GM12864 (cell line): ENCODE measurements at regions not wholly inside any gene's neighbourhood (a gene's known extent, or its start where the extent isn't known, plus 50 kb on each side); places are given as distances from the start of the nearest gene placed in this dataset.

ENCODE experiments used
- DNase-seq: peaks from one replicate; pipeline ENCODE4 v3.0.0-alpha.2; 2011; ENCODE audit warnings: low read depth
- H3K4me3 ChIP-seq: 2 replicates; pipeline ENCODE4 v1.5.1; 2011; ENCODE audit warnings: mild to moderate bottlenecking, low read depth, low read length, control low read depth
- TF ChIP-seq, protein P1 (sequence below): IDR thresholded peaks from 2 replicates; pipeline ENCODE4 v1.5.1; 2011; ENCODE audit warnings: low read depth, mild to moderate bottlenecking, moderate library complexity, low read length, control low read depth, inconsistent platforms; ENCODE audit errors: missing control alignments

DNA sequence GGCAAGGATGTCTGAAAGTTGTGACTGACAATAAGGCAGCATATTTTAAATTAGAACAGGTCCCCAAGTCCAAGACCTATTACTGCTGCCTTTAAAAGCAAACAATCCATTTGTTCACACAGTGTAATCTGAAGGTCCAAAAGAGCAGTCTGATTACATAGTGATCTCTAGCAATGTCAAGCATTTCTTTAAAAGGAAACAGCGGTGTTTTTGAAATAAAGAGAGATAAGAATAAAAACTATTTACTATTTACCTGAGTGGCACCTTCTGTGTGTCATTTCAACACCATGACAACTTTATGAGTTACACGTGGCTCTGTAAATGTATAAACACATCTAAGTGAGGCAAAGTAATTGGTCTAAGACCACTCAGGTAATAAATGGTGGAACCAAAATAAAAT lies 1009.9 kb upstream of the CNTNAP5 start:
- TF ChIP-seq, protein P1, sequence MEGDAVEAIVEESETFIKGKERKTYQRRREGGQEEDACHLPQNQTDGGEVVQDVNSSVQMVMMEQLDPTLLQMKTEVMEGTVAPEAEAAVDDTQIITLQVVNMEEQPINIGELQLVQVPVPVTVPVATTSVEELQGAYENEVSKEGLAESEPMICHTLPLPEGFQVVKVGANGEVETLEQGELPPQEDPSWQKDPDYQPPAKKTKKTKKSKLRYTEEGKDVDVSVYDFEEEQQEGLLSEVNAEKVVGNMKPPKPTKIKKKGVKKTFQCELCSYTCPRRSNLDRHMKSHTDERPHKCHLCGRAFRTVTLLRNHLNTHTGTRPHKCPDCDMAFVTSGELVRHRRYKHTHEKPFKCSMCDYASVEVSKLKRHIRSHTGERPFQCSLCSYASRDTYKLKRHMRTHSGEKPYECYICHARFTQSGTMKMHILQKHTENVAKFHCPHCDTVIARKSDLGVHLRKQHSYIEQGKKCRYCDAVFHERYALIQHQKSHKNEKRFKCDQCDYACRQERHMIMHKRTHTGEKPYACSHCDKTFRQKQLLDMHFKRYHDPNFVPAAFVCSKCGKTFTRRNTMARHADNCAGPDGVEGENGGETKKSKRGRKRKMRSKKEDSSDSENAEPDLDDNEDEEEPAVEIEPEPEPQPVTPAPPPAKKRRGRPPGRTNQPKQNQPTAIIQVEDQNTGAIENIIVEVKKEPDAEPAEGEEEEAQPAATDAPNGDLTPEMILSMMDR = no peak
- H3K4me3 ChIP-seq = no peak overlapping the region

DNA sequence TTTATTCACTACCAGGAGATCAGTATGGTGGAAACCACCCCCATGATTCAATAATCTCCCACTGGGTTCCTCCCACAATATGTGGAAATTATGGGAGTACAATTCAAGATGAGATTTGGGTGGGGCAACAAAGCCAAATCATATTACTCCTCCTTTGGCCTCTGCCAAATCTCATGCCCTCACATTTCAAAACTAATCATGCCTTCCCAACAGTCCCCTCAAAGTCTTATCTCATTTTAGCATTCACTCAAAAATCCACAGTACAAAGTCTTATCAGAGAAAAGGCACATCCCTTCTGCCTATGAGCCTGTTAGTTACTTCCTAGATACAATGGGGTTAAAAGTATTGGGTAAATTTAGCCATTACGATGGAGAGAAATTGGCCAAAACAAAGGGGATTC lies 989.5 kb upstream of the CNTNAP5 start:
- no peak for DNase-seq
- H3K4me3 ChIP-seq = no peak overlapping the region
- TF ChIP-seq, protein P1 = no peak

More for the DNA sequence above, 1009.9 kb upstream of the CNTNAP5 start:
- no peak for DNase-seq

DNA sequence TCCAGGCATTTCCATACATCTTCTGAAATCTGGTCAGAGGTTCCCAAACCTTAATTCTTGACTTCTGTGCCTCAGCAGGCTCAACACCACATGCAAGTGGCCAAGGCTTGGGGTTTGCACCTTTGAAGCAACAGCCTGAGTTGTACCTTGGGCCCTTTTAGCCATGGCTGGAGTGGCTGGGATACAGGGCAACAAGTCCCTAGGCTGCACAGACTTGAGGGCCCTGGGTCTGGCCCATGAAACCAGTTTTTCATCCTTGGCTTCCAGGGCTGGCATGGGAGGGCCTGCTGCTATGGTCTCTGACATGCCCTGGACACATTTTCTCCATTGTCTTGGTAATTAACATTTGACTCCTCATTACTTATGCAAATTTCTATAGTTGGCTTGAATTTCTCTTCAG lies 988.8 kb upstream of the CNTNAP5 start:
- TF ChIP-seq, protein P1 = no peak
- no peak for DNase-seq
- H3K4me3 ChIP-seq = no peak overlapping the region

DNA sequence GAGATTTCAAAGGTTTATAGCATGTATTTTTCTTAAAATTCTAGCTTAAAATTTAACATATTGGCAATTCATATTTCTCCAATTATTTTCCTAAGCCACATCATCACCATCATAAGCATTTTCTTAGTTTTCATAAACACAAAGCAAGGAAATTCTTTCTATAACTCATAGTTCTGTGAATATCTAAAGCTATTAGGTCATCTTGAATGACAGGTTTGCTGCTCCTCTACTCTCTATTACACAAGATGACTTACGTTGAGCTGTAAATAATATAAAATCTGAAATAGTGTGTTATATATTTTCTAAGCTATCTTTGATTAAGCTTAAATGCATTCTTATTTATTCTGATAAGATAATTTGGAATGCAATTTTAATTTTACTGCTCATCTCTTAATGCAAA lies 984.6 kb upstream of the CNTNAP5 start:
- H3K4me3 ChIP-seq = no peak overlapping the region
- TF ChIP-seq, protein P1 = no peak
- no peak for DNase-seq

DNA sequence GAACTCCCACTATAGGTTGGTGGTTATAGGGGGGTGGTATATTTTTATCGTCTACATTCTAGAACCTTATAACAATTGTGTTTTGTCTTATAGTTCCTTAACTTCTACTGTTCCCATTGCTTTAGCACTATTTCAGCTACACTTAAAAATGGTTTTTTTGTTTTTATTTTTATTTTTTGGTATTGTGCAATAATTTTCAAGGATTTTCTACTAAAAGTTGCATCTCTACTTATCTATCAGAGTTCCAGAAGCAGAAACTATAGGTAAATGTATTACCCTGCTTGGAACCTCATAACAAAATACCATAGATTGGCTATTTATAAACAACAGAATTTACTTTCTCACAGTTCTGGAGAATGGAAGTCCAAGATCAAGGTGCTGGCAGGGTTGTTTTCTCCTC lies 981.6 kb upstream of the CNTNAP5 start:
- no peak overlapping the region for H3K4me3 ChIP-seq
- no peak for DNase-seq
- TF ChIP-seq, protein P1 = no peak

DNA sequence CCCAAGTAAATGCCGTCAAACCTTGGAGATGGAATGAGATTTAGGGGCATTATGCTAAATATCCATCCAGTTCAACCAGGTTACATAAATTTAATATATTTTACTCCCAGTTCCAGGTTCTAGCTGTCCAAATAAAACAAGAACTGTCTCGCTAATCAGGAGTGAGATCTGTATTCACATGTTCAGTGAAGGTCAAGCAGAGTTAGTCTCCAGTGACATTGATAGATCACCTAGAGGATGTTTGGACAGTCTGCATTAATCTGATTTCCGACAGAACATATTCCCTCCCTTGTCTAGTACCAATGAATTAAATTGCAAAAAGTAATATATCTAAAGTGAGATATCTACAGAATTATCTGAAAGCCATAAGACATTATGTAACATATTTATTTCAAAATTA lies 979.4 kb upstream of the CNTNAP5 start:
- TF ChIP-seq, protein P1 = no peak

DNA sequence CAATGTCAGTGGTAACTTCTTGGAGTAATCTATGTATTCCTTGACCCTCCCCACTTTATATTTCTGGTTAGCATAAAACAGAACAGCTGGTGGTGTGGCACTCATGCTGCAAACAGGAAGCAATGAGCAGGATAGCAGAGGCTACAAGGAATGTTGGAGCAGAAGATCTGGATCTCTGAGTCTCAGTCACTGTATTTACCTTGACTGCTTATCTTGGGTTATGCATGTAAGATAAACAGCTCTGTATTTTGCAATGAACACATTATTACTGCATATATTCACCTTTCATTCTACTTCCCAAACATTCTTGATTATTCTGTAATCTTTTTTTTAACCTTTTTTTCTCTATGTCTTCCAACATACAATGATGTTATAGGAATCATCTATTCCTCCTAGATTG lies 977.9 kb upstream of the CNTNAP5 start:
- DNase-seq = no peak
- TF ChIP-seq, protein P1 = no peak
- no peak overlapping the region for H3K4me3 ChIP-seq

More for the DNA sequence above, 979.4 kb upstream of the CNTNAP5 start:
- DNase-seq = no peak
- no peak overlapping the region for H3K4me3 ChIP-seq
